Adipocyte (in vitro differentiated cells): ENCODE measurements at regions not wholly inside any gene's neighbourhood (a gene's known extent, or its start where the extent isn't known, plus 50 kb on each side); places are given as distances from the start of the nearest gene placed in this dataset.

Experiments
- DNase-seq: peaks from one replicate; pipeline ENCODE4 v3.0.0-alpha.2; 2015; ENCODE audit warnings: low read depth
- H3K27me3 ChIP-seq: replicated peaks from 2 replicates; pipeline ENCODE4 v1.7.0; 2013; ENCODE audit warnings: mild to moderate bottlenecking, low read length, moderate library complexity; ENCODE audit not compliant: control insufficient read depth, insufficient read depth
- H3K36me3 ChIP-seq: 2 replicates; pipeline ENCODE4 v1.7.0; 2013; ENCODE audit warnings: low read length, mild to moderate bottlenecking, moderate library complexity; ENCODE audit not compliant: control insufficient read depth, insufficient read depth, severe bottlenecking
- H3K4me1 ChIP-seq: 2 replicates; pipeline ENCODE4 v1.7.0; 2013; ENCODE audit warnings: mild to moderate bottlenecking, low read length, moderate library complexity; ENCODE audit not compliant: control insufficient read depth, insufficient read depth
- H3K4me3 ChIP-seq: 2 replicates; pipeline ENCODE4 v1.7.0; 2013; ENCODE audit warnings: mild to moderate bottlenecking, low read length, moderate library complexity
- H3K9ac ChIP-seq: 2 replicates; pipeline ENCODE4 v1.7.0; 2013; ENCODE audit warnings: mild to moderate bottlenecking, low read length, moderate library complexity
- H3K9me3 ChIP-seq: 2 replicates; pipeline ENCODE4 v1.7.0; 2013; ENCODE audit warnings: mild to moderate bottlenecking, low read length, moderate library complexity; ENCODE audit not compliant: control insufficient read depth

GRCh38 chr1:232457595-232457994 is 172.3 kb downstream of the SIPA1L2 start:
- Histone ChIP-seq H3K27me3 (no peaks in the 10 kb centered on the region), H3K36me3 (no peaks in the 10 kb centered on the region), H3K4me1 (no peaks in the 10 kb centered on the region), H3K9ac (no peak overlapping the region), H3K9me3 (no peaks in the 10 kb centered on the region), H3K4me3 (no peak overlapping the region)
- DNase-seq: no peak

- H3K27me3 ChIP-seq: no peaks in the 10 kb centered on the region
- no peaks in the 10 kb centered on the region for H3K36me3 ChIP-seq
- no peak for DNase-seq
- H3K9me3 ChIP-seq: no peaks in the 10 kb centered on the region
- H3K9ac ChIP-seq: no peak overlapping the region
- H3K4me3 ChIP-seq: no peak overlapping the region
- no peaks in the 10 kb centered on the region for H3K4me1 ChIP-seq
Measured at GRCh38 chr1:232456714-232457113, 173.2 kb downstream of the SIPA1L2 start.

- DNase-seq: no peak
- H3K4me3 ChIP-seq: no peak overlapping the region
- no peaks in the 10 kb centered on the region for H3K4me1 ChIP-seq
- no peak overlapping the region for H3K9ac ChIP-seq
- H3K9me3 ChIP-seq: no peaks in the 10 kb centered on the region
- H3K36me3 ChIP-seq: no peaks in the 10 kb centered on the region
- no peaks in the 10 kb centered on the region for H3K27me3 ChIP-seq
Measured at GRCh38 chr1:232454227-232454886, 175.6 kb downstream of the SIPA1L2 start.

- no peaks in the 10 kb centered on the region for H3K4me1 ChIP-seq
- no peak overlapping the region for H3K9ac ChIP-seq
- H3K9me3 ChIP-seq: no peaks in the 10 kb centered on the region
- H3K36me3 ChIP-seq: no peaks in the 10 kb centered on the region
- no peak for DNase-seq
- H3K4me3 ChIP-seq: no peak overlapping the region
- H3K27me3 ChIP-seq: no peaks in the 10 kb centered on the region
Measured at GRCh38 chr1:232452736-232453440, 177.0 kb downstream of the SIPA1L2 start.

GRCh38 chr1:232452117-232452516 is 177.8 kb downstream of the SIPA1L2 start:
- no peaks in the 10 kb centered on the region for H3K4me1 ChIP-seq
- no peaks in the 10 kb centered on the region for H3K27me3 ChIP-seq
- H3K4me3 ChIP-seq: no peak overlapping the region
- no peaks in the 10 kb centered on the region for H3K9me3 ChIP-seq
- H3K9ac ChIP-seq: no peak overlapping the region
- DNase-seq: no peak
- no peaks in the 10 kb centered on the region for H3K36me3 ChIP-seq

- H3K4me3 ChIP-seq: no peak overlapping the region
- H3K36me3 ChIP-seq: no peaks in the 10 kb centered on the region
- no peak for DNase-seq
- H3K9ac ChIP-seq: no peak overlapping the region
- no peaks in the 10 kb centered on the region for H3K9me3 ChIP-seq
- H3K4me1 ChIP-seq: no peaks in the 10 kb centered on the region
- H3K27me3 ChIP-seq: no peaks in the 10 kb centered on the region
Measured at GRCh38 chr1:232451506-232451905, 178.4 kb downstream of the SIPA1L2 start.

- Histone ChIP-seq H3K4me1 (no peaks in the 10 kb centered on the region), H3K27me3 (no peaks in the 10 kb centered on the region), H3K9me3 (no peaks in the 10 kb centered on the region), H3K9ac (no peak overlapping the region), H3K36me3 (no peaks in the 10 kb centered on the region), H3K4me3 (no peak overlapping the region)
- DNase-seq: peak; percentile 64
Measured at GRCh38 chr1:232450615-232451014, 179.3 kb downstream of the SIPA1L2 start.

- H3K36me3 ChIP-seq: no peaks in the 10 kb centered on the region
Measured at GRCh38 chr1:232447125-232447524, 182.8 kb downstream of the SIPA1L2 start.

GRCh38 chr1:232445361-232446106 is 184.4 kb downstream of the SIPA1L2 start:
- DNase-seq: no peak
- no peaks in the 10 kb centered on the region for H3K36me3 ChIP-seq
- H3K9me3 ChIP-seq: no peaks in the 10 kb centered on the region
- no peaks in the 10 kb centered on the region for H3K4me1 ChIP-seq
- peaks cover 4% of the 10 kb centered on the region for H3K27me3 ChIP-seq
- H3K4me3 ChIP-seq: no peak overlapping the region
- H3K9ac ChIP-seq: no peak overlapping the region

More at GRCh38 chr1:232447125-232447524, 182.8 kb downstream of the SIPA1L2 start:
- Histone ChIP-seq H3K4me1 (no peaks in the 10 kb centered on the region), H3K27me3 (no peaks in the 10 kb centered on the region), H3K4me3 (no peak overlapping the region), H3K9me3 (no peaks in the 10 kb centered on the region), H3K9ac (no peak overlapping the region)
- no peak for DNase-seq

GRCh38 chr1:232443372-232443771 is 186.6 kb downstream of the SIPA1L2 start:
- Histone ChIP-seq H3K36me3 (peaks cover 5% of the 10 kb centered on the region), H3K27me3 (peaks cover 5% of the 10 kb centered on the region)
- DNase-seq: no peak

GRCh38 chr1:232441036-232441411 is 188.9 kb downstream of the SIPA1L2 start:
- Histone ChIP-seq H3K36me3 (peaks cover 5% of the 10 kb centered on the region), H3K9ac (no peak overlapping the region)

More at GRCh38 chr1:232443372-232443771, 186.6 kb downstream of the SIPA1L2 start:
- Histone ChIP-seq H3K9me3 (no peaks in the 10 kb centered on the region), H3K9ac (no peak overlapping the region), H3K4me1 (no peaks in the 10 kb centered on the region), H3K4me3 (no peak overlapping the region)

More at GRCh38 chr1:232441036-232441411, 188.9 kb downstream of the SIPA1L2 start:
- Histone ChIP-seq H3K9me3 (no peaks in the 10 kb centered on the region), H3K27me3 (peaks cover 5% of the 10 kb centered on the region), H3K4me1 (no peaks in the 10 kb centered on the region), H3K4me3 (no peak overlapping the region)
- DNase-seq: no peak
